AG04450 (cell line): ENCODE measurements at regions not wholly inside any gene's neighbourhood (a gene's known extent, or its start where the extent isn't known, plus 50 kb on each side); places are given as distances from the start of the nearest gene placed in this dataset.

Experiments used
- CTCF ChIA-PET: fragments of 300-600, 350-600 bp; formaldehyde crosslinking; extraction: SDS; loops from one replicate; lab custom pipeline; 2022; ENCODE audit warnings: antibody characterized with exemption, inconsistent platforms; lab: Charles Lee
- POLR2A ChIA-PET: fragments of 350-600 bp; formaldehyde crosslinking; extraction: SDS; loops from one replicate; lab custom pipeline; 2021; ENCODE audit warnings: antibody characterized with exemption, inconsistent platforms; lab: Yijun Ruan, JAX
- DNase-seq: peaks from one replicate; pipeline ENCODE4 v3.0.0-alpha.2; 2011; ENCODE audit warnings: low read depth, low spot score
- H3K27ac ChIP-seq: one replicate; pipeline ENCODE4 v1.5.1; 2012; ENCODE audit warnings: low read depth, low read length, control low read depth
- H3K27me3 ChIP-seq: one replicate; pipeline ENCODE4 v1.6.0; 2012; ENCODE audit warnings: low read length; ENCODE audit not compliant: control insufficient read depth, insufficient read depth
- H3K4me3 ChIP-seq: 2 replicates; pipeline ENCODE4 v1.5.1; 2011; ENCODE audit warnings: mild to moderate bottlenecking, low read depth, low read length, control low read depth
- H3K9me3 ChIP-seq: 2 replicates; pipeline ENCODE4 v1.5.1; 2012; ENCODE audit warnings: low read length; ENCODE audit not compliant: control insufficient read depth, insufficient read depth
- TF ChIP-seq, protein P1 (sequence below): IDR thresholded peaks from 2 replicates; pipeline ENCODE4 v1.5.1; 2011; ENCODE audit warnings: low read depth, low read length, control low read depth, inconsistent platforms

- ChIA-PET CTCF (no interaction called here), POLR2A (no interaction called here)
- no peaks in the 10 kb centered on the region for H3K9me3 ChIP-seq
- no peaks in the 10 kb centered on the region for H3K27me3 ChIP-seq
- TF ChIP-seq, protein P1, sequence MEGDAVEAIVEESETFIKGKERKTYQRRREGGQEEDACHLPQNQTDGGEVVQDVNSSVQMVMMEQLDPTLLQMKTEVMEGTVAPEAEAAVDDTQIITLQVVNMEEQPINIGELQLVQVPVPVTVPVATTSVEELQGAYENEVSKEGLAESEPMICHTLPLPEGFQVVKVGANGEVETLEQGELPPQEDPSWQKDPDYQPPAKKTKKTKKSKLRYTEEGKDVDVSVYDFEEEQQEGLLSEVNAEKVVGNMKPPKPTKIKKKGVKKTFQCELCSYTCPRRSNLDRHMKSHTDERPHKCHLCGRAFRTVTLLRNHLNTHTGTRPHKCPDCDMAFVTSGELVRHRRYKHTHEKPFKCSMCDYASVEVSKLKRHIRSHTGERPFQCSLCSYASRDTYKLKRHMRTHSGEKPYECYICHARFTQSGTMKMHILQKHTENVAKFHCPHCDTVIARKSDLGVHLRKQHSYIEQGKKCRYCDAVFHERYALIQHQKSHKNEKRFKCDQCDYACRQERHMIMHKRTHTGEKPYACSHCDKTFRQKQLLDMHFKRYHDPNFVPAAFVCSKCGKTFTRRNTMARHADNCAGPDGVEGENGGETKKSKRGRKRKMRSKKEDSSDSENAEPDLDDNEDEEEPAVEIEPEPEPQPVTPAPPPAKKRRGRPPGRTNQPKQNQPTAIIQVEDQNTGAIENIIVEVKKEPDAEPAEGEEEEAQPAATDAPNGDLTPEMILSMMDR = no peak
- no peak overlapping the region for H3K4me3 ChIP-seq
- DNase-seq = no peak
- H3K27ac ChIP-seq = no peak overlapping the region
Measured at GRCh38 chr6:115680621-115681020, 380.1 kb downstream of the FRK start.

DNA sequence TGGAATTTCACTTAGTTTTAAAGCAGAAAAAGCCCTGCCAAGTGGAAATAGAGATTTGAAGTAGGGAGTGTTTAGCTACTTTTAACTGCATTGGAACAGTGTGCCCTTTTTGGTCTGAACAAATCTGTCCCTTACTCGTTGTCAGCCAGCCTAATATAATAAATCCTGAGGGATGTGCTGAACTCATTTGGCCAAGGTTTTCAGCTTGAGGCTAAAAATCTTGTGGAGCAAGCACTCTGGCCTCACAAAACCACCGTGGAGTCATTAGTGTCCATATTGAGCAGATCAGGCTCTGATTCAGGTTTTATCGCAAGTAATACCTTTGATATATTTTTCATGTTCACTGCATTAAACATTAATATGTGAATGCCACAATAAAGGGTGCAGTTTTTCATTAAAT, 383.5 kb downstream of the FRK start:
- Histone ChIP-seq H3K9me3 (no peaks in the 10 kb centered on the region), H3K27me3 (no peaks in the 10 kb centered on the region), H3K4me3 (no peak overlapping the region), H3K27ac (no peak overlapping the region)
- TF ChIP-seq, protein P1 = no peak
- POLR2A ChIA-PET = no interaction called here
- DNase-seq = no peak
- CTCF ChIA-PET = no interaction called here

DNA sequence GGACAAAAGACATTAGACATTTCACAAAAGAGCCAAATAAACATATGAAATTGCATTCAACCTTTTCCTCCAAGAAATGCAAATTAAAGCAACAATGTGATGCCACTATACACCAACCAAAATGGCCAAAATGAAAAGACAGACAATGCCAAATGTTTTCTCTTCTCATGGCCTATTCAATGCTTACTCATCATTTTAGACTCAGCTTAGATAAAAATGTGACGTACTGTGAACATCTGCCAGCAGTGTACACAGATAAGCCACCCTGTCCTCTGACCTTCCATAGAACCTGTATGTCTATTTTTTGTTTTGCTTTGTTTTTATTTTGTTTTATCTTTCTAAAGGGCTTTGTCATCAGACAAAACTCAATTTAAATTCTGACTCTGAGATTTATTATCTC, 385.2 kb downstream of the FRK start:
- no peak overlapping the region for H3K4me3 ChIP-seq
- DNase-seq = no peak
- ChIA-PET POLR2A (no interaction called here), CTCF (no interaction called here)
- H3K27me3 ChIP-seq = no peaks in the 10 kb centered on the region
- H3K9me3 ChIP-seq = no peaks in the 10 kb centered on the region
- TF ChIP-seq, protein P1 = no peak
- H3K27ac ChIP-seq = no peak overlapping the region

DNA sequence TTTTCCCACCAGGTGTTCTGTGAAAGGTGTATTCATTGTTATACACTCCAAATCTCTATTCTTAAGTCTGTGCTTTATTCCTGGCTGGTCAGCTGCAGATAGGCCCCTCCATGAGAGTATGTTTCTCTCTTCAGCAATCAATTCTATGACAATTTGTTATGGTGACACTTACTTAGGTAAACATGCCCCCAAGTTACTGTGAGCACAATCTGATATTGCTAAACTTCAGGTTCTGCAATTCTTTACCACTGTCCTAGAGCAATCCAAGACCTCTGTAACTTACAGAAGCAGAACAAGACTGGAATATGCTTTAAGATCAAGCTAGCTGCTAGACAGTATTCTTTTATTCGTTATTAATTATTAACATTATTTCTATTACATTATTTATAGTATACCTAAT, 391.9 kb downstream of the FRK start:
- no peak for DNase-seq
- TF ChIP-seq, protein P1 = no peak
- Histone ChIP-seq H3K4me3 (no peak overlapping the region), H3K27ac (no peak overlapping the region), H3K27me3 (no peaks in the 10 kb centered on the region), H3K9me3 (no peaks in the 10 kb centered on the region)
- CTCF ChIA-PET = no interaction called here
- POLR2A ChIA-PET = no interaction called here

DNA sequence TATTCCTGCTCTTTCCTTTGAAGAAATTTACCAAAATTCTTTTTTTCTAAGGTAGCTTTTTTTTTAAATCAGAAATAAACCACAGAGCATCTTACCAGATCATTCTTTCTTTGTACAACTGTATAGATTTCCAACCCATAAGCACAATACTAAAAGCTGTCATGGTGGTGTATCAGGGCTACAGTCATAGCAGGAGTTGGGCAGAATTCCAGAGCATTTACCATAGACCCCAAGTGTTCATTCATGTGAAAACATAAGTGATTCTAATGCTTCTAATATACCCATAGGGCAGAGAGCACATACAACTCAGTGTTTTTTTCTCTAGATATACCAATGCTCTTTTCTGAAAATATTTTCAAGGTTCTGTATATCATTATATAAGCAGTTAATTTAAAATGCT, 392.5 kb downstream of the FRK start:
- CTCF ChIA-PET = no interaction called here

More for the DNA sequence above, 392.5 kb downstream of the FRK start:
- Histone ChIP-seq H3K27me3 (no peaks in the 10 kb centered on the region), H3K9me3 (no peaks in the 10 kb centered on the region), H3K27ac (no peak overlapping the region), H3K4me3 (no peak overlapping the region)
- POLR2A ChIA-PET = no interaction called here
- DNase-seq = no peak
- TF ChIP-seq, protein P1 = no peak
